GM21360 (cell line): ENCODE measurements at regions not wholly inside any gene's neighbourhood (a gene's known extent, or its start where the extent isn't known, plus 50 kb on each side); places are given as distances from the start of the nearest gene placed in this dataset.

ENCODE experiments used
- ATAC-seq: cut with Tn5 transposase; IDR thresholded peaks from one replicate; pipeline ENCODE4 v1.9.1; 2021; ENCODE audit warnings: mild to moderate bottlenecking, moderate library complexity; ENCODE audit not compliant: unreplicated experiment

DNA sequence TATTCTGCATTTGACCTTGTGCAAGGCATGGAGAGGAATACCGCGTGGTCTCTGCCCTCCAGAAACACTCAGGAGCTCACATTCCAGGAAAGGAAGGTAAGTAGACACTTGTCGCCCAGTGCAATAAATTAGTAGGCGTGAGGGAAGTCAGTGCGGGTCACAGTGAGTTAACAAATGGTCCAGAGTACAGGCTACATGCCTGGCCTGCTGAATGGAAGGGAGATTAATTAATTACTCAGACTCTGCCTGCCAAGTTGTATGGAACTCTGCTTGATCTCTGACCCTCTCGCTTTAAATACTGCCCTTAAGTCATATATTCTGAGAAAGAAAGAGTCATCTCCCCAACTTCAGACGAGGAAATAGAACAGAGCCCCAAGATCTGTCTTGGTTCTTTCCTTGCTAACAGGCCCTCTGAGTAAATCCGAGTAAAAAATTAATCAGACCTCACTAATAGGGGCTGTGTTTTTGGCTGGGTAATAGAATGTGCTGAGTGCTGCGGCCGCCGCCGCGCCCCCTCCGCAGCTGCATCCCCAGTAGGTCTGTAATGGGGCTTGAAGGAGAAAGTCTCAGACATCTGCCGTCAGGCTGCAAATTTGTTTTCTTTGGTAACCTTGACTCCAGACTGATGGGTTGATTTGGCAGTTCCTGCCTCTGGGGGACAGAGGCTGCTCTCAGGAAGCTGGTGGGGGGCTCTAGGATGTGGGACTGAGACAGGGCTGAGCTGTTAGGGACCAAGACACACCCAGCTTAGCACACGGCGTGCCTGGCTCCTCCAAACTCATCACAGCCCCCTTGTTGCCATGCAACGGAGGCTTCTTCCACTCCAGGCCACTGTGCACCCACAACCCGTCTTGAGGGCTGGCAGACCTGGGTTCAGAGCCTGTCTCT, 144.4 kb downstream of the NSG2 start:
- ATAC-seq = no peak

DNA sequence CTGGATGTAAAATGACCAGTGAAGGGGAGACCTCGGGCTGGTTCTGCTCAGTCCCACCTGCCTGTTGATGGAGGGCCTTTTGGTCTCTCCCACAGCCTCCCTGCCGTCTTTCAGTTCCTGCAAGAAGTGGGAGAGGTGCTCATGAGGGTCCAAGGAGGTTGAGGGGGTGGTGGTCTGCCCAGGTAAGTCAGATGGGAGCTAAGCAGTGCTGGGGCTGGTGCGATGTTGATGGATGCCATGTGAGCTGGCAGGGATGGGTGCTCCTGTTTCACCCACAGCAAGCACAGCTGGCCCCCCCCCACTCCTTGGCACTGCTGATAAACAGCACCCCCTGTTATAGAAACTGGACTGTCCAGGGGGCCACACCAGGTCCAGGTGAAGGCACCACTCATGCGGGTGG, 145.6 kb downstream of the NSG2 start:
- no peak for ATAC-seq

DNA sequence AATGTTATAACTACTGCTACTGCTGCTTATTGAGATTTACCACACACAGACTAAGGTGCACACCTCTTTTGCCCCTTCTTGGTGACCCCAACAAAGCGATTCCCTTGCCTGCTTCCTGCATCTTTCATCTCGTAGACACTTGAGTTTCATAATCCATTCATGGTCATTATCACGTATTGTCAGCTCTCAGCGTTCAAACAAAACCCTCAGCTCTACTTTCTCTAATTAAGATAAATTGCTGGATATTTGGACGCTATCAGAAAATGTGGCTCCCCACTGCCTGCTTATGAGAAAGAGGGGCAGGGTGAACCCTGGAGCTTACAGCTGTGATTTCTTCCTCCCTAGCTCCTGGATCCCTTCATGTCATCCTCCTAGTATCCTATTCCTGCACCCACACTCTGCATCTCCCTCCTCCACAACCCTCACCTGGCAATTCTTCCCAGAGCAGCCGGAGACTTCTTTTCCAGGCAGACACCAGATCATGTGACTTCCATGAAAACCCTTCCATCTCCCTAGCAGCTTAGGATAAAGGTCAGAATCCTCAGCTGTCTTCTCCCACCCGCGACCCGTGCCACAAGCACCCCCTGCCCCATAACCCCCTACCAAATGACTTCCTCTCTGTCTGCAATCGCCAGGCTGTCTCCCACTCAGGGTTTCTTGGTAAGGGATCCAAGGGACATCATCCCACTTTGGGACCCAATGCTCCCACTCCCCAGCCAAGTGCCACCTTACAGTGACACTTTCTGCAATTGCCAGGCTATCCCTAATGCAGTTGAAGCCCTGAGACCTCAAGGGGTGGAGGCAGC, 146.5 kb downstream of the NSG2 start:
- ATAC-seq = no peak

DNA sequence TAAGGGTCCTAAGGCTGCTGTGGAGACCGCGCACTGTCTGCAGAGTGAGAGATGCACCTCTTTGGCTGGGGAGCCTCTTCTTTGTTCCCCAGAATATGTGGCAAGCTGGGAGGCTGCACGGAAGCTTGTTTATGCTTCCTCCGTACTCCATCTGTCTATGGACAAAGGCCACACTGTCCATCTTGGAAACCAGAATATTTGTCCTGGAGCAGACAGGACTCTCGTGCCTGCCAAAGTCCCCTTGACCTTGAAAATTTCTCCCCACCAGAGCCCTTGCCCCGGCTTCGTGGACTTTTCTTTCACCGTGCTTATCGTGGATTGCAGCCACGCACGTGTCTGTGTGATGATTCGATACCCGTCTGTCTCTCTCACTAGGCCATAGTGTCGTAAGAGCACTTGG, 147.4 kb downstream of the NSG2 start:
- no peak for ATAC-seq

DNA sequence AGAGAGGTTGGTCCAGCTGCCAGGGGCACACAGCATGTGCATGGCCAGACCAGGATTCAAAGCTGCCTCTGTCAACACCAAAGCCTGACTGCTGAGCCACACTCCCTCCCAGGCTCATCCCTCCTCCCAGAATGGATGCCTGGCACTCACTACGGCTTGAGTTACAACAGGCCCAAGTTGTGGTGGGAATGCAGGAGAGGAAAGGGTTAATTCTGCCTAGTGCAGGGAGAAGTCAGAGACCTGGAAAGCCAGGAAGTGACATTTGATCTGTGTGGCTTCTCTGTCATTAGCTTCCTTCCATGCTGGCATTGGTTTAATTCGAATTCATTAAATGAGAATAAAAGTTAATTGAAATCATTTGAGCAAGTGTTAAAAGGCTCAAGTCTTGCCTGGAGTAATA, 150.0 kb downstream of the NSG2 start:
- no peak for ATAC-seq

DNA sequence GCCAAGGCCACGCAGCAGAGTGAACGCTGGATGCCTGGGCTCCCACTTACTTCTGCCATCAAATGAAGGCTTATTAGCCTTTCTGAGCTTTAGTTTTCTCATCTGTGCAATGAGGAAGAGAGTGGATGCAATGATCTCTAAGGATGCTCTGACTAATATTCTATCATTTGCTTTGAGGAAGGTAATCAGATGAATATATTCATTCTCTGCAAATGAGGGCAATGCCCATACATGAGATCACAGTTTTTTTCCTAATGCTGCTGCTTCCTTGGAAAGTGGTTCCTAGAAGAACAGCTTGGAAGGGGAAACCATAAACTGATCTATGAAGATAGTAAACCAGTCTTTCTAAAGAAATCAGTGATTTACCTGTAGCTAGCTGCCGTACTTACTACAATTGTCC, 152.4 kb downstream of the NSG2 start:
- ATAC-seq = no peak

DNA sequence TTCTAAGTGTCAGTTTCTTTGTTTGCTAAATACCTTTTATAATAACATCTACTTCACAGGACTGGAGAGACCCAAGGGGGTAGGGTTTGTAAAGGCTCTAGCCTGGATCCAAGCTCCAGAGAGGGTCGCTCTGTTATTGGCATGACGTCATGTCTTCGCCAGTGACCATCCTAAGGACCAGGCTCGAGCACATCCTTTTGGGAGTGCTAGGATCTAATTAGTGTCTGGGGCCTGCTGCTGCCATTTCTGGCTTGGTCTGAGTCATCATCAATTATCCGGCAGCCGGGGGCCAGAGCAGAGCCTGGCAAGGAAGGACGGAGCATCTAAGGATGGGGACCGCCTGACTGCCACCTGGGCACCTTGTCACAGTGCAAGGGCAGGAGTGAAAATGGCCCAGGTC, 153.0 kb downstream of the NSG2 start:
- ATAC-seq = no peak

DNA sequence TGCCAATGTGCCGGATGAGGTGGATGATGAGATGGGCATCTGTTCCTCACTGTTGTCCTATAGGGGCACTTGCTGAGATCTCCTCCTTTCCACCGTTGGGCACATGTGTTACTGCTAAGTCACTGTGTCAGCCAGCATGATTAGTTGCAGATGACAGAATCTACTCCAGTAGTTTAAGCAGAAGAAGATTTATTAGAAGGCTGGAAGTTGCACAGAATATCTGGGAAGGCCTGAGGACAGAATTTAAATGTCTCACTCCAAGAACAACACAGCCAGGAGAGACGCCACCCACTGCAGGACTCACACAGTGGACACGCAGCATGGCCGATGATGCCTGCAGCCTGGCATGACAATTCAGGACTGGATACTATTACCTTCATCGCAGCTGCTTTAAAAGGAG, 157.5 kb downstream of the NSG2 start:
- no peak for ATAC-seq

DNA sequence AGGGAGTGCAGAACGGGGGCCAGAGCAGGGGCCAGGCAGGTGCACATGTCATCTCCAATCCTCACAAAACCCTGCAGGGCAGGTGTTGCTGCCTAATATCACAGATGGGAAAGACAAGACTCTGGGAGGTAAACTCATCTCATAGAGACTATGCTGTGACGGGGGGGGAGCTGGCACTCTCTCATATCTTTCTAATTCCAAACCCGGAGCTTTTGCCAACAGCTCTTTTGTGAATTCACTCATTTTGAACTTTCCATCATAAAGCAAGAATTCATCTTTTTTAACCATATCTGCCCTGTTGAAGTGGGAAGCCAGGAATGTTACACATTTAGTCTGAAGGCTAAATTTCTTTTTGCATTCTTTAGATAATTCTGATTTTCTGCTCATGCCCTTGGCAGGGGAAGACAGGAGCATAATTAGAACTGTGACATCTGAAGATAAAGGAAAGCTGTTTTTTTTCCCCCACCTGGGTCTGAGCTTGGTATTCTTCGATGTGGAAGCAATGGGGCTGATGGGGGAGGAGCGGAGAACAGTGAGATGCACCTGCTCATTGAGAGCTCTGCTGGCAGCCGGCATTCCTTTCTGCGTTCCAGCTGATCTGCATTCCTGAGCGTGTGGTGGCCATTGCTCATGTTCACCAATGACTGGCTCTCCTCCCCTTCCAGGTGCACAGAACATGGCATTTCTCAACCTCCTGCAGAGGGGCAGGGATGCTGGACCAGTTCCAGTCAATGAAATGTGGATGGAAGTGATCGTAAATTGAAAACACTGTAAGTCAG, 159.2 kb downstream of the NSG2 start:
- ATAC-seq = no peak

DNA sequence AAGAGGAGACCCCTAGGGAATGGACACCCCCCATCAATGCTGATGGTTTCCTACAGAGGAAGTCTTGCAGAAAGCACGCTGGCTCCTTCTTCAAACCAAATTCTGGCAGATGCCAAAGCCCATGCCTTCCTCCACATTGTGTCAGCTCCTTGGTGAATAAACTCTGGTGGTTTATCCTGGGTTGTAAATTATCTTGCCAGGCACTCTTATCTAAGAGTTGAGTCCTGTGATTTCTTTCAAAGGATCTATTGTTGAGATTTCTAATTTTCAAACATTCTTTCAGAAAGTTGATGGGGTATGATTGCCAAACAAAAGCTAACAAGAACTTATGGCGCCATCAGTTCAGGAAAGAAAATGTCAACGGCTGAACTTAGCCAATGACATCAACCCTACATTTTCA, 160.4 kb downstream of the NSG2 start:
- ATAC-seq = no peak

DNA sequence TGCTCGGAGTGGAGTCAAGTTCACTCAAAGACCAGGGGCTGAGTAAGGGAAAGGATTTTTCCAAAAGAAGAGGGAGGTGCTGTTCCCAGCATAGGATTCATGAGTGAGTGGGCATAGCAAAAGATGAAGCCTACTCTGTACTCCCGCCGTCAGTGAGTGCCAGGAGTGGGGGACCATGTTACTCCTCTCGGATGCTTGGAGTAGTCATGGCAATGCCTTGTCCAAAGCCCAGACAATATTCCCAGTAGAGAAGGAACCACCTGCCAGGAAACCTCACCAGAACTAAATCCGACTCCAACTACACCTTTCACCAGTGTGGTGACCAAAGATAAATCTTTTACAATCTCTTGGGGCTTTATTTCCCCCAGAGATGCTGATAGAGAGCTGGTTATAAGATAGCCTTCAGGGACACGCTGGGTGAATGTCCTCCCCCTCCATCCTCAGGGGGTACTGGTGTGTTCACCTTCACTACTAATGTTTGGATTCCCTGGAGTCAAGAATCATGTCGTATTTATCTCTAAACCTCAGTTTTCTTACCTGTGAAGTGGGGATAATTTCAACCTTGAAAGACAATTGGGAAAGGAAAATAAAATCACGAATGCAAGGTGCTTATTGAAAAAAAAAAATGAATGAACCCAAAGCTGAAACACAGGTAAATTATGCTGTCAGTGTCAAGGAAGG, 165.2 kb downstream of the NSG2 start:
- ATAC-seq = no peak

DNA sequence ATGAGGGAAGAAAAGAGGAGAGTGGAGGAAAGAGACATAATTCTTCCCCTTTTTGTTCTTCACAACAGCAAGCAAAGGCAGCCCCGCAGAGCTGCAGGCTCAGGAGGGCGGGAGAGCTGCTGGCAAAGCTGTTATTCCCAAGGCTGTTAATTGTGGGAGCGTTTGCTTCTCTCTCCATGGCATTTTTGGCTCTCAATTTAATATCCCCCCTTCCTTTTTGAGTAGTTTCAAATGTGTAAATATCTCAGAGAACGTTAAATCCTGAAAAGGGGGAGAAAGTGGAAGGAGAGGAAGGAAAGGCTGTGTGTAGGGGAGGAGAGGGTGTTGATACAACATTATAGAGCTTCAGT, 165.7 kb downstream of the NSG2 start:
- no peak for ATAC-seq

DNA sequence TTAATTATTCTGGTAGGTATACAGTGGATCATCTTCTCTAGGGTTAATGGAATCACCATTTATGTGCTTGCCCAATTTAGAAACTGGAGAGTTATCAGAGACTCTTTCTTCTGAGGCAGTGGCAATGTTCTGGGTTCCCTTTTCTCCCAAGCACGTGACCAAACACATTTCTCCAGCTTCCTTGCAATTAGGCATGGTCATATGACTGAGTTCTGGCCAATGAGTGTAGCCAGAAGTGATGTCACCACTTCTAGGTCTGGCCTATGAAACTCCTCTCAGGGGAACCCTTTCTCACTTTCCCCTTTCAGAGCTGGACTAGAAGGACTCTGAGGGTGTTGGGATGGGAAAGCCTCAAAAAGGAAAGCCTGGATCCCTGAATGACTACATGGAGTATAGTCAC, 172.0 kb downstream of the NSG2 start:
- no peak for ATAC-seq

DNA sequence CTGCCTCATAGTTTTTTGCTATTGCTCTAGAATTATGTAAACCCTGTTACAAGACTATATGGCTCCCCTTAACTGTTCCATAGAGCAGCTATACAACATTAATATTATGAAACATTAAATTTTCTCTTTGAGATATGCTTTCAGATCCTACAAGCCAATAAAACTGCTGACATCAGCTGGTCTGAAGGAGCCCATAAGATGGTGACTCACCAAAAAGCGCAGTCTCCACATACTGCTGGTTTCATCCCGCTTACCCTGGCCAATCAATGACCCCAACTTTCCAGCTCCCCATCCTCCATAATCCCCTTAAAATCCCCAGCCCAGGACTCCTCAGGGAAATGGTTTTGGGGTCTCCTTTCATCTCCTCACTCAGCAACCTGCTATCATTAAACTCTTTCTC, 172.7 kb downstream of the NSG2 start:
- ATAC-seq = no peak

DNA sequence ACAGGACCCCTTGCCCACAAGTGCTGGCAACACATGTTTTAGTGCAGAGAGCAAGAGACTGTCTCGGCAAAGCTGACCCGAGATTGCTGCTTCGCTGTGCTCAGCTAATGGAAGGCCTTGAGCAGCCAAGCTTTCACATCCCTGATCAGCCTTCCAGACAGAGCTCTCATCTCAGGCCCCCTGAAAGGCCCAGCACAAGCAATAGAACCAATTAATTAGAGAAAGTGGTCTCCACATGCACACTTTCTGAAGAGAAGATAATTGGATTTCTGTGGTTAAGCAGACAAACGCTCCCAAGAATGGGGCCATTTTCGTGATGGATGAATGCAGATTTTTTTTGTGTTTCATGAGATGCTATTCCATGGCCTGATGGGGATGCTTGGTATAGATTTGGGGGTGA, 174.9 kb downstream of the NSG2 start:
- no peak for ATAC-seq

DNA sequence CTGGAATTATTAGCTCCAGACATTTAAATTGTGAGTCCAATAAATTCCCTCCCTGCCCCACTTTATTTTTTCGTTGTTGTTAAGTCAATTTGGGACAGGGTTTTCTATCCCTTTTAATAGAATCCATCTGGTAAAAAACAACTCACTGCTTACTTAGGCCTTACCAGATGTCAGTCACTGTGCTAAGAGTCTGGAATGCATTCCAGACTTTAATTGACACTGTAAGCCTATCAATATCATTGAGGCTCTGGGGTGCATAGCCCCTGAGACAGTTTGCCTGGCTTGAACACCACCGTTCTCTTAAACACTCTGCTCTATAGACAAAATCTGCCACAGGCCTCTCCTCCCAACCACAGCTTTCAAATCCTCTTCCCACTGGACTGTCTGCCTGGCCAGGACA, 175.9 kb downstream of the NSG2 start:
- no peak for ATAC-seq

DNA sequence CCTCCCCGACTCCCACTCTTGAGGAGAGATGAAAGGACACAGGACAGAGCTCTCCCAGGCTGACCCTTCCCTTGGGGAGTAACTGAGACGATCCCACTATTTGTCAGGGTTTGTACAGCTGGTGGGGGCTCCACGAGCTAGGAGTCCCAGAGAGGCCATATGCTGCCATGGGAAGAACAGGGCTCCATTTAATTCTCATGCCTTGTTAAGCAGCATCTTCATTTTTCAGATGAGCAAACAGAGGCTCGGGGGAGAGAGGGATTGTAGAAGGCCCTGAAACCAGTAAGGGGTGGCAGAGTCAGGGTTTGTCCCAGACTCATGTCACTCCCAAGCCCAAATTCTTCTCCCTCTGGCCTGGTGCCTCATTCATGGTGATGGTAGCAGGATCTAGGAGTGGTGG, 176.4 kb downstream of the NSG2 start:
- ATAC-seq = no peak

DNA sequence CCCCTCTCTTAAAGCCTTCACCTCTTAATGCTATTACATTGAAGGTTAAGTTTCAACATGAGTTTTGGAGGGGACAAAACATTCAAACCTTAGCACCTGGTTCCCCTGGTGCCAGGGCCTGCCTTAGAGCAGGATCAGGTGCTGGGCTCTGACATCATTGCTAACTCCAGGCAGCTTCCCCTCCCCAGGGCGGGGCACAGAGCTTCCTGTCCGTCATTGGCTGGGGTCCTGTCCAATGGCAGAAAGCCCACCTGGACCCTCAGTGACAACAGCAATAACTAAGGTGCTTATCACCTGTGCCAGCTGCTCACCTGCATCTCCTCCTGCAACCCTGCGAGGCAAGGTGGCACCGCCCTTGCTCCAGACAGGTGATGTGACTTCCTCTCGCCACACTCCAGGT, 177.4 kb downstream of the NSG2 start:
- ATAC-seq = no peak

DNA sequence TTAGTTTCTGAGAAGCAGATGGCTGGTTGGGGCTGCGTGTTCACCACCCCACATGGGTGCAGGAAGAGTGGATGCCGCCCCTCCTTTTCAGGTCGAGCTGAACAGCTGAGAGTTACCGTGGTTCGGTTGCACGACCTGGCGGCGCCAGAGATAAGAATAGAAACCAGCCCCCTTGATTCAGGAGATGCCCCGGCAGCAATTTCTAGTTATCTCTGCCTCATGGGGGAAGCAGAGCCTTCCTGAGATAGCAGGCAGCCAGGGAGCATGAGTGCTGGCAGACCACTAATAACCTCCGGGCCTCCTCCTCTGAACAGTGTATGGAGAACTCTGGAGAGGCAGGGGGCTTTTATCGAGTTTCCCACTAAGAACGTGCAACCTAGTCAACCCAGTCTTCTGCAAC, 177.8 kb downstream of the NSG2 start:
- ATAC-seq = no peak

DNA sequence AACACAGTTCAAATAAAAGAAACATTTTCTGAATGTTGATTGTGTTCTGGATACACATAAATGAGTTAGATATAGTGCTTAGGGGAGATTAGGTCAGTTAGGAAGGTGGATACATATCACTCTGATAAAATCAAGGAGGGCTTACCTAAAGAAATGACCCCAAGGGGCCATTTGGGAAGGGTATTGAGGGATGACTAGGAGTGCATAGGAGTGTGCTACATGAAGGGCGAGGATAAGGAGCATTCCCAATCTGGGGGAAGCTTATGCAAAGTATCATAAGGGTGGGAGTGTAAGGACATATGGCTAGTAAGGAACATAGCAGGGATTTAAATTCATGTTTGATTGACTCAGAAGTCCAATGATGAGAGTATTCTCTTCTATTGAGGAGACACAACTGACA, 183.6 kb downstream of the NSG2 start:
- no peak for ATAC-seq
